Lower leg skin (tissue), 3 donors: ENCODE measurements at regions not wholly inside any gene's neighbourhood (a gene's known extent, or its start where the extent isn't known, plus 50 kb on each side); places are given as distances from the start of the nearest gene placed in this dataset.

Experiments used
- POLR2A ChIP-seq, 2 donors: fragments of 450-650 bp; IDR thresholded peaks; one replicate each; pipeline ENCODE4 v1.6.1; 2016 to 2017; ENCODE audit warnings: antibody characterized with exemption in 2 of 2, mild to moderate bottlenecking in 1 of 2, moderate library complexity in 1 of 2
- TF ChIP-seq, protein P1 (sequence below), 3 donors: fragments of 450-650 bp; IDR thresholded peaks; one replicate each; pipeline ENCODE4 v1.5.1; 2016; ENCODE audit warnings: antibody characterized with exemption in 3 of 3, mild to moderate bottlenecking in 3 of 3, moderate library complexity in 2 of 3

DNA sequence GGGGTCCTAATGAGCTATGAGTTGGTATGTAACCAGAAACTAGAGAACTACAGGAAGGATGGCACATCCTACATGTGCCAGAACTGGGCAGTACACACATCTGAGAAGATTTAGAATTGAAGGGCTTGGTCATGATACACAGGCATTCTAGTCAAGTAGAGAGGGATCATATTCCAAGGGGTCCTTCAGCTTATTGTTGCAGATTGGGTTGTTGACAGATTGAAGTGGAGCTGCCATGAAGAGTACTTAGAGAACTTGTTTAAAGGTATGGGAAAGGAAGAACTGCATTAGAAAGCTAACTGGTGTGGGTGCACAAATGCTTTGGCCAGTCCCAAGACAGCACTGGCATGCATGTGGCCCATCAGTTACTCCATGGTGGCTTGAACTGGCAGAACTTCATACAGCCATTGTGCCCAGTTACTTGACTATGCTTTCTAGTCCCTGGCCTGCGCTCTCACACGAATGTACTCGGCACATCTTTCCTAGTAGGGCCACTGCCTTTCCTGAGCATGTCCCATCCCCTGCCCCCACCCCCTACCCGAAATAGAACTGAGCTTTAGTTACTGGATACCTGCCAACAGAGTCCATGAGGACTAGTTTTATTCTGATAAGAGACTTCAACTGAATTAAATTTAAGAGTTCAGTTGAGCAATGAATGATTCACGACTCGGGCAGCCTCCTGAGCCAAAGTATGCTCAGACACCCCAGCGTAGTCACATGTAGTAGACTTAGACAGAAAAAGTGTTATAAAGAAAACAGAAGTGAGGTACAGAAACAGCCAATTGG lies 64.0 kb downstream of the CCNG2 start:
- TF ChIP-seq, protein P1, sequence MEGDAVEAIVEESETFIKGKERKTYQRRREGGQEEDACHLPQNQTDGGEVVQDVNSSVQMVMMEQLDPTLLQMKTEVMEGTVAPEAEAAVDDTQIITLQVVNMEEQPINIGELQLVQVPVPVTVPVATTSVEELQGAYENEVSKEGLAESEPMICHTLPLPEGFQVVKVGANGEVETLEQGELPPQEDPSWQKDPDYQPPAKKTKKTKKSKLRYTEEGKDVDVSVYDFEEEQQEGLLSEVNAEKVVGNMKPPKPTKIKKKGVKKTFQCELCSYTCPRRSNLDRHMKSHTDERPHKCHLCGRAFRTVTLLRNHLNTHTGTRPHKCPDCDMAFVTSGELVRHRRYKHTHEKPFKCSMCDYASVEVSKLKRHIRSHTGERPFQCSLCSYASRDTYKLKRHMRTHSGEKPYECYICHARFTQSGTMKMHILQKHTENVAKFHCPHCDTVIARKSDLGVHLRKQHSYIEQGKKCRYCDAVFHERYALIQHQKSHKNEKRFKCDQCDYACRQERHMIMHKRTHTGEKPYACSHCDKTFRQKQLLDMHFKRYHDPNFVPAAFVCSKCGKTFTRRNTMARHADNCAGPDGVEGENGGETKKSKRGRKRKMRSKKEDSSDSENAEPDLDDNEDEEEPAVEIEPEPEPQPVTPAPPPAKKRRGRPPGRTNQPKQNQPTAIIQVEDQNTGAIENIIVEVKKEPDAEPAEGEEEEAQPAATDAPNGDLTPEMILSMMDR (IDR thresholded peaks at IDR 0.05) = no peak
- TF ChIP-seq POLR2A (IDR thresholded peaks at IDR 0.05) = no peak
